Central memory CD8-positive, alpha-beta T cell (primary cell): ENCODE measurements at regions not wholly inside any gene's neighbourhood (a gene's known extent, or its start where the extent isn't known, plus 50 kb on each side); places are given as distances from the start of the nearest gene placed in this dataset.

Experiments
- ATAC-seq: fragments of 150-1000 bp; cut with Tn5 transposase; replicated peaks from 2 replicates; pipeline ENCODE4 v1.10.0; 2022; ENCODE audit warnings: mild to moderate bottlenecking, moderate FRiP score, moderate number of reproducible peaks; ENCODE audit not compliant: poor library complexity, severe bottlenecking; ENCODE audit errors: extremely low read depth
- DNase-seq, 2 donors: peaks; one replicate each; pipeline ENCODE4 v3.0.0; 2021; ENCODE audit warnings: low spot score in 2 of 2
- H3K27ac Mint-ChIP-seq: one replicate; pipeline ENCODE4 v1.8.0; 2022; ENCODE audit warnings: low read depth, mild to moderate bottlenecking, moderate library complexity, mixed read lengths
- H3K27me3 Mint-ChIP-seq: one replicate; pipeline ENCODE4 v1.8.0; 2022; ENCODE audit warnings: mixed read lengths
- H3K36me3 Mint-ChIP-seq: one replicate; pipeline ENCODE4 v1.8.0; 2022; ENCODE audit warnings: mild to moderate bottlenecking, moderate library complexity, mixed read lengths; ENCODE audit not compliant: insufficient read depth
- H3K4me1 Mint-ChIP-seq: one replicate; pipeline ENCODE4 v1.8.0; 2022; ENCODE audit warnings: mixed read lengths
- H3K4me3 Mint-ChIP-seq: one replicate; pipeline ENCODE4 v1.8.0; 2022; ENCODE audit warnings: mild to moderate bottlenecking, moderate library complexity, mixed read lengths
- H3K9me3 Mint-ChIP-seq: one replicate; pipeline ENCODE4 v1.8.0; 2022; ENCODE audit warnings: mixed read lengths

DNA sequence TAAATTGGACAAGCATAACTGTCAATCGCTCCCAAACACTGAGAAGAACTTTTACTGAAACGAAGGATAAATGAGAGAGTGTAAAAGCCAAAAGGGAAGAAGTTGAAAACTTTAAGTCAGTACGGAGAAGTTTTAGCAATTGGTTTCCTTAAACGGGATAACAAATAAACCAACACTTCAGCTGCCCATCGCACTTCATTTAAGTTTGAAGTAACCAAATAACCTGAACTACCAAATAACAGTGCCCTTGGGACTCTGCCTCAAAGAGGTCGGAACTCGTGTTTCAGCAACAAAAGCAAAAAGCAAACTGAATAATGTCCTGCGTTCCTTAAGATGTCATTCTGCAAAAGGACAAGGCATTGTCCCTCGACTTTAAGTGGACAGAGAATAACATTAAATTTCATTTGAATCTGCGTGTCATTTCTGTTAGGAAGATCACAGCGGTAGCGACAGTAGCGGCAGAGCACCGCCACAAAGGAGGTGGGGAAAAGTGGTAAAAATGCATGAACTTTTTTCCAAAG is 127.0 kb upstream of the C11orf58 start:
- Mint-ChIP-seq H3K4me1 (peaks cover 13% of the 10 kb centered on the region), H3K4me3 (no peak overlapping the region), H3K9me3 (no peaks in the 10 kb centered on the region), H3K27ac (no peak overlapping the region), H3K27me3 (no peaks in the 10 kb centered on the region), H3K36me3 (peaks cover 7% of the 10 kb centered on the region)
- DNase-seq, result no peak
- no peak for ATAC-seq

DNA sequence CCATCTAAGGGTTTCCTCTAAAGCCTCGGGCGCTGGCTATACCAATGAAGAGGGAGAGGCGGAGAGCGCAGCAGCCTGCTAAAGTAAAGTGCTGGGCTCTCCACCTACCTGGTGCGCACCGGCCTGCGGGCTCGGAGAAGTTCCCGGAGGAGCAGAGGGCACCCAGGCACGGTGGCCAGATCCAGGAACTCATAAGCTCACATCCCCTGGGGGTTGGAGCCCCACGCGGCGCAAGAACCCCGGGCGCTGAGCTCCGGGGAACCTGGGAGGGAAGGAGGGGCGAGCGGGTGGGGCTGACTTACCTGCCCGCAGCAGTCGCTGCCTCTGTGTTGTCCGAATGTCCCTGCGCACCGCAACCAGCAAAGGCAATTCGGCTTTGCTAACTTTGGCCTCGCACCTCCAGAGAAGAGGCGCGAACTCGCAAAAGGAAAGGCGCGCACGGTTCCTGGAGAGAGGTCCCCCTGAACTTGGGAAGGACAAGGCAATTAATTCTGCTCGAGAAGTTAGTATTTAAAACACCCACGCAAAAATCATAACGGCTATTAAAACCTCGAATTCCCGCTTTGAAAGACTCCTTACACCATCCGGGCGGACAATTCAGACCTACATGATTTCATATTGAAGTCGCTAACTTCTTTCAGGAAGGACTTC is 127.6 kb upstream of the C11orf58 start:
- Mint-ChIP-seq H3K27me3 (no peaks in the 10 kb centered on the region), H3K4me3 (no peak overlapping the region), H3K27ac (no peak overlapping the region), H3K36me3 (peaks cover 7% of the 10 kb centered on the region), H3K4me1 (peaks cover 19% of the 10 kb centered on the region), H3K9me3 (no peaks in the 10 kb centered on the region)
- DNase-seq, result no peak
- ATAC-seq, result no peak

DNA sequence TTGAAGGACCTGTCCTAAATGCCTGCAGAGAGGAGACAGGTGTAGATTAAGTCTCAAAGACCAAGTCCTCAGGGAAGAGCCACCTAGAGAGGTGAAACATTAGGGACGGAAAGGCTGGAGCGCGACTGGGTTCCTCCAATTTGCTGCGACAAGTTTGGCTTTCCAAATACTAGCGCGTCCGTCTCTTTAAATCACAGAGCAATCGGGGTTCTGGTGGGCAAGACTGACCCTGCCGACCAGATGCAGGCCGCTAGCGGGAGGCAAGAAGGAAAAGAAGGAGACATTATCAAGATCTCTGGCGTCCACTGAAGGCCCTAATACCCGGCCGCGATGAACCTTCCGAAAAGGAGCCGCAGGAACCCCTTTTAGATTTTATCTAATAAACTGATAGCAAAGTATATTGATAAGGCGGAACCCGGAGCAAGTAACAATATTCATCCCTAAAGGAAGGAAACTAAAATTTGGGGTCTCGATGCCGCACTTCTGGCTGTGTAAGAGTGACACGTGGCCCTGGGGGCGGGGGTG is 128.2 kb upstream of the C11orf58 start:
- Mint-ChIP-seq H3K36me3 (peaks cover 7% of the 10 kb centered on the region), H3K4me1 (peaks cover 20% of the 10 kb centered on the region), H3K27ac (no peak overlapping the region), H3K9me3 (no peaks in the 10 kb centered on the region), H3K27me3 (no peaks in the 10 kb centered on the region), H3K4me3 (no peak overlapping the region)
- ATAC-seq (no peak), DNase-seq (no peak)

DNA sequence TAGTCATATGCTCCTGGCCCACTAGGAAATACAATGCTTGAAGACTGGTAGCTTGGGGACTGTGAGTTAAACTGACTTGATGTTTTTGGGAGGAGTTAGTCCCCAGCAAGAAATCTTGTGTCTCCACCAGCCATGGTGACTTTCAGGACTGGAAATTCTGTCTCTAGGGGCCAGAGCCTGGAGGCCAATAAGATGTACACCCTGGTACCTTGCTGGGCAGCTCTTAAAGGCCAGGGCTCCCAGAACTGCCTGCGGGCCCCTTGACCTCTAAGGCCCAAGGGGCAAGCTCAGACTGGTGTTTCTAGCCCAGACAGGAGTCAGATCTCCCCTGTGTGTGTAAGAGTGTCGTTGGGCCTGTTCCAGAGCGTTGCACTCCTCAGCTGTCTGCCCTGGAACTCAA is 128.7 kb upstream of the C11orf58 start:
- peaks cover 3% of the 10 kb centered on the region for H3K27me3 Mint-ChIP-seq
- ATAC-seq (no peak), DNase-seq (no peak)
- no peak overlapping the region for H3K27ac Mint-ChIP-seq
- no peak overlapping the region for H3K4me3 Mint-ChIP-seq
- no peaks in the 10 kb centered on the region for H3K9me3 Mint-ChIP-seq
- H3K36me3 Mint-ChIP-seq, result peaks cover 7% of the 10 kb centered on the region
- H3K4me1 Mint-ChIP-seq, result peaks cover 21% of the 10 kb centered on the region

DNA sequence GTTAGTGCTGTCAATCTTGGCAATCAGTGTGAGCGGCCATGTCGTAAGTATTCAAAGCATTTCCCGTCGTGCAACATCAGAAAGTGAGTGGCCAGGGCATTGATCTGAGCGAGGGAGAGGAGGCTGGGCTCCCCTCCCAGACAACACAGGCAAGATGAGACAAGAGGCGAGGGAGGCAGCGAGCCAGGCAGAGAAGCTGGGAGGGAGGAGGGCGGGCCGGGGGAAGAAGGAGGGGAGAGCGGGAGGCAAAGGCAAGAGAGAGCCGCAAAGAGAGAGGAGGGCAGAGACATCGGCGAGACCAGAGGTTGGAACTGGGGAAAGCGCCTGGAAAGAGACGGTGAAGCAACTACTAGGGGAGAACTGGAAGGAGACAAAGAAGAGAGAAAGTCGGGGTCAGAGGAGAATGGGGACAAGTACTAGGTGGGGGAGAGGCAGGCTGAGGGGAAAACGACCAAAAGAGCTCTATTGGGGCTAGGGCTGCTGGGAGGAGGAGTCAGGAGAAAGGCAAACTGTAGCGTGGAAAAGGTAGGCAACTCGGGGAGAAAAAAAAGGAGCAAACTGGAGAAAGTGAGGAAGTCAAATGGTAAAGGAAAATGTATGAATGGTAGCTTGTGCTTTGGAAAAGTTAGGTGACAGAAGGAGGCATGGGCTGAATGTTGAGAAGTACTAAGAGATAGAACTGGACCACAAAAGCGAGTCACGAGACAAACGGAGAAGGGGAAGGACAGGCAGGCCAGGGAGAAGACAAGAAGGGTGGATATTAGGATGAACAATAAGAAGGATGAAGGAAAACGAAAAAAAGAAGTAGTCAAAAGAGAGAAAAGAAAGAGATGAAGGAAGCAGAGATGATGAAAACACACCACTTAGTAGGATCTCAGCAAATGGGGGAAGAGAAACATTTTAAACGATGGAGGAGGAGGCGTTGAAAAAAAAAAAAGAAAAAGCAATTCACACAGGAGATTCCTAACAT is 130.5 kb upstream of the C11orf58 start:
- peaks cover 4% of the 10 kb centered on the region for H3K36me3 Mint-ChIP-seq
- peaks cover 21% of the 10 kb centered on the region for H3K4me1 Mint-ChIP-seq
- H3K27ac Mint-ChIP-seq, result no peak overlapping the region
- peaks cover 21% of the 10 kb centered on the region for H3K27me3 Mint-ChIP-seq
- no peak for DNase-seq
- H3K4me3 Mint-ChIP-seq, result no peak overlapping the region
- no peak for ATAC-seq
- H3K9me3 Mint-ChIP-seq, result no peaks in the 10 kb centered on the region

DNA sequence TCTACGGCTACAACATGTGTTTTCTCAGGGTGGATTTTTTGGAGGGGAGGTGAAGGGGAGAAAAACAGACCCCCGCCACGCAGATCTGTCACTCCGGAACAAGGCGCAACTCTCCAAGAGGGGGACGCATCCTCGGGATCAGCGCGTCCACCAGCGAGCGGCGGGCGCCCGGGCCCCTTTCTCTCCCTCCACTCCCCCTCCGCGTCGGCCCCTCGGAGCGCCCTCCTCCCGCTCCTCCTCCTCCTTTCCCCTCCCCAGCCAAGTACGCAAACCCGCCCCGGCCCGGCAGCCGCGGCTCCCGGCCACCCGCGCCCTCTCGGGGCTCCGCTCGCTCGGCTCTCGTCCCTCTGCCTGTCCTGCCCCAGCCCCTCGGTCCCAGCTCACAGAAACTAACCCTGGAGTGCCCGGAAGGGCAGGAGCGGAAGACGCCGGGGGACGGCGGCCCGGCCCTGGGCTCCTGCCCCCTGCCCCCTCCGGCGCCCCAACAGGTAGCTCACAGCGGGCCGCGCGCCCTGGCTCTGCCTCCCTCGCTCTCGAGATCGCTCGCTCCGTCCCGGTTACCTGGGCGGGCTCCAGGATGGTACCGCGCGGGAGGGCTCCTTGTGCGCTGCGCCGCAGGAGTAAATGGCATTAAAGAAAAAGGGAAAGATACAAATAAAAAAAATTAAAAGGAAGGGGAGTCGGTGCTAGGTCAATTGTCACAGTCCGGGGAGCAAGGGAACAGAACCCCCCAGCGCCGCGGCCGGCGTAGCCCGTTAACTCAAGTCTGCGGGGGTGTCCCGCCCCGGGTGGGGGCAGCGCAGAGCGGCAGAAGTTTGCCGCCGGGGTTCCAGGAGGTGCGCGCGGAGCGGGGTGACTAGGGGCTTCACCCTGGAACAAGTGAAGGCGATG is 131.4 kb upstream of the C11orf58 start:
- H3K27ac Mint-ChIP-seq, result peak overlapping the region; percentile 84
- DNase-seq (no peak), ATAC-seq (no peak)
- peak overlapping the region; percentile 76 for H3K4me3 Mint-ChIP-seq
- H3K9me3 Mint-ChIP-seq, result no peaks in the 10 kb centered on the region
- peaks cover 3% of the 10 kb centered on the region for H3K36me3 Mint-ChIP-seq
- peaks cover 16% of the 10 kb centered on the region for H3K4me1 Mint-ChIP-seq
- H3K27me3 Mint-ChIP-seq, result peaks cover 30% of the 10 kb centered on the region

DNA sequence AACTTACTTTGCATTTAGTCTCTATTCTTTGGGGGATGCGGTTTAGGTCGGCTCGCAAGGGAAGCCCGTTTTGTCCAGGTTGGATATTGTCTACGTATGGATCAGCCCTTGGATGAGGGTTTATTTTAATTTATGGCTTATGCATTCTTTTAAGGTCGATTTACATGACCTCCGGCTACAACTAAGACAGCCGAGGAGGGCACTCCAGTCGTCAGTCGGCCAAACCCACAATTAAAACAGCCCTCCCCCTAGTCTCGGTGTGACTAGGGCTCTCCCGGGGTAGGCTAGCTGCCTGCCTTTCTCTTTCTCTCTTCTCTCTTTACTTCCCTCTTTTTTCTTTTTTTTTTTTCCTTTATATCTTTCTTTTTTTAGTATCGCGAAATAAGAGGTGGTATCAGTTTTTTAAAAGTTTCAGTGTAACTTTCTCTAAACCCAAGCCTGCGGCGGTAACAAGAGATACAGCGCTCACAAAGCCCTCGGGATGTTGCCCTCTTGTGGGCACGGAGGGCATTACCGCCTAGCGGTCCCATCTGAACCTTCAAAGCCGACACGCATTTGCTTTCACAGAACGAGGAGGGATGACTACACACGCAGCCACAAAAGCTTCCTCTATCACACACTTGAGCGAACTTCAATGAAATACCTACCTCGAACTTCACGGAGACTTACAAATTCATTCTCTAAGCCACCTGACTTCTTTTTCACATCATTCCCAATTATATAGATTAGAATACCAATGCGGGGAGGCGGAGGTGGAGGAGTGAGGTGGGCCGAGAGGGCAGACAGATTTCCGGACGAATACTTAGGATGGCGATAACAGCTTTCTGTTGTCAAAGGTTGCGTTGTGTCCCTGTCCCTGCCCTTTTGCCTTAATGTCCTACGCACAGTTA is 132.3 kb upstream of the C11orf58 start:
- Mint-ChIP-seq H3K27me3 (peaks cover 33% of the 10 kb centered on the region), H3K4me3 (peak overlapping the region; percentile 76), H3K27ac (peak overlapping the region; percentile 84), H3K36me3 (no peaks in the 10 kb centered on the region), H3K4me1 (peaks cover 16% of the 10 kb centered on the region), H3K9me3 (no peaks in the 10 kb centered on the region)
- ATAC-seq (peak; percentile 78), DNase-seq (peak; percentile 64 to 66)

DNA sequence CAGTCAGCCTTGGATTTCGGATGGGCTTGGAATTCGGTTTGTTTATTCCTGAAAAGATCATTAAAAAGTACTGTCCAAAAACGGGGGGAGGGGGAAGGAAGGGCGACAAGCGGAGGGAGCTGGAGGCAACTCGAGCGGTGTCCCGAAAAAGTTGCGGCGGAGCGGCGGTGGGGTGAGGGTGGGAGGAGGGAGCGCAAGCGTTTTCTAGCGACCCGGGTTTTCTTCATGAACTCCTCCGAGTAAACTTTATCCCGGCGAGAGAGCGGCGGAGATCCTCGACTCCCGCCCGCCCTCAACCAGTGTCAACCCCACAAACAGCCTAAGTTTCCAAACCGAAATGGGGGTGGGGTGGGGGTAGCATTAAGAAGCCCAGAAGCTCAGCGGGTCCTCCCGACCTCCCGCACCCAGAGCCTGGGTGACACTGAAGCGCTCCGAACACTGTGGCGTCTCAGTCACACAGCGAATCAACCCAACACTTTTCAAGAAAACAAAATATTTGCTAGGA is 133.0 kb upstream of the C11orf58 start:
- peaks cover 33% of the 10 kb centered on the region for H3K27me3 Mint-ChIP-seq
- H3K4me3 Mint-ChIP-seq, result peak overlapping the region; percentile 76
- H3K36me3 Mint-ChIP-seq, result no peaks in the 10 kb centered on the region
- H3K27ac Mint-ChIP-seq, result no peak overlapping the region
- no peaks in the 10 kb centered on the region for H3K9me3 Mint-ChIP-seq
- H3K4me1 Mint-ChIP-seq, result peaks cover 16% of the 10 kb centered on the region
- DNase-seq, result no peak
- no peak for ATAC-seq

DNA sequence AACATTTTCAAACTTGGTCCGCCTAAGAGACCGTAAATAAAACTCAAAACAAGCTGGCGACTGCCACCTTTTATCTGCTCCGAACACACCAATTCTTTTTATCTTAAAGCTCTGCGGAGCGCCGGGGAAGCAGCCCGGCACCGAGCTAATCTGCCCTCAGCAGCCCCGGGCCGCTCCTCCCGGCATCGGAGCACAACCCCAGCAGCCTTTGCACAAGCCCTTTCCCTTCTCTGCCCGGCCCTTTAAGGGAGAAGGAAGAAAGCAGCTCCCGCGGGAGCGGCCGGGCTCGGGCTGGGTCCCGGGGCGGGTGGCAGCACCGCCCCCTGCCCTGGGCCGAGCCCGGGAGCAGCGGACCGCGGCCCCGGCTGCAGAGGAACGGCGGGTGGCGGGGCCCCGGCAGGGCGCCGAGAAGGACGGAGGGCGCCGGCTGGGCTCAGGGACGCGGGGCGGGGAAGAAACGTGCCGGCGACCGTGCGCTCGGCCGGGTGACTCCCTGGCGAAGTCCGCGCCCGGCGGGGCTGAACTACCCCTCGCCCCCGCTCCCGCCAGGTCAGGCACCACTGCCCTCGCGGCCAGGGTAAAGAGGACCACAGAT is 133.6 kb upstream of the C11orf58 start:
- DNase-seq (no peak), ATAC-seq (no peak)
- Mint-ChIP-seq H3K27ac (no peak overlapping the region), H3K4me3 (peak overlapping the region; percentile 76), H3K36me3 (no peaks in the 10 kb centered on the region), H3K27me3 (peaks cover 33% of the 10 kb centered on the region), H3K9me3 (no peaks in the 10 kb centered on the region), H3K4me1 (peaks cover 16% of the 10 kb centered on the region)

DNA sequence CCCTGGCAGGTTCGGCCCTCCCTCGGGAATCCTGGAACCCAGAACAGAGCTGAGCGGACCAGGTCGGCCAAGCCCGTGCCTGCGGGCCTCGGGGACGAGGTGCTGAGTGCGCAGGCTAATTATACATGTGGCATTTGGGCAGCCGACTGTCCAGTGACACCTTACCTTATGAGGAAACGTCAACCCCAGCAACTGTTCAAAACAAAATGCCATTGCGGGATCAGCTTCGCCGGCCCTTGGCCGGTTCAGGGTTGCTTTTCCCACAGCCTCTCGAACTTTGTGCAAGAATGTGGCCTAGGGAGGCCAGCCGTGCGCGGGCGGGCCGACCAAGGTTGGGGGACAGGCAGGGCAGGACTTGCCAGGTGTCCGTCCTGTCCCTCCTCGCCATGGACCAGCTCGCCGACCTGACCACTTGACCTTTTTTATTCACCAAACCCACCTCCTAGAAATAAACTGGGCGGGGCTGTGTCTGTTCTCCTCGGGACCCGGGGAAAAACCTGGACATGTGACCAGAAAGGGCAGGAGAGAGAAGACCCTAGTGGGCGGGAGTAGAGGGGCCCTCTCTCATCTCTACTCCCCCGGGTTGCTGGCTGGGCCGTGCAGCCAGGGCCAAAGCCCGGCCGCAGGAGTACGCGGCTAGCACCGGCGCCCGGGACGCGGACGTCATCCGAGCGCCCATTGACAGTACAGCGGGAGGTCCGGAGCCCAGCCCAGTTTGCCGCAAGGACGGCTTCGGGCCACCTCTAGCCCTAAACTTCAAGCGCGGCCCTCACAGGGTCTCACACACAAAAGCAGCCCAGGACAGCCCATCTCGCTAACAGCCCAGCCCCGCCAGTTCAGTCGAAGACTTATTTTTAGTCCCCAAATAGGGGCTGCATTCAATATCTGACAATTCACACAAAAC is 134.3 kb upstream of the C11orf58 start:
- no peaks in the 10 kb centered on the region for H3K9me3 Mint-ChIP-seq
- peak overlapping the region; percentile 76 for H3K4me3 Mint-ChIP-seq
- H3K27ac Mint-ChIP-seq, result no peak overlapping the region
- H3K27me3 Mint-ChIP-seq, result peaks cover 33% of the 10 kb centered on the region
- no peaks in the 10 kb centered on the region for H3K36me3 Mint-ChIP-seq
- DNase-seq, result no peak
- no peak for ATAC-seq
- H3K4me1 Mint-ChIP-seq, result peaks cover 16% of the 10 kb centered on the region
